Endothelial cell of umbilical vein (primary cell): ENCODE measurements at regions not wholly inside any gene's neighbourhood (a gene's known extent, or its start where the extent isn't known, plus 50 kb on each side); places are given as distances from the start of the nearest gene placed in this dataset.

Source experiments
- BruUV-seq: library from RNA; stranded (reverse); fragments of 400-500 nt; replicated peaks from 2 replicates; lab custom pipeline; 2021; lab: Mats Ljungman, UMichigan
- CTCF ChIA-PET: fragments of 300-600, 350-600 bp; sonication (Branson Sonifier 250); formaldehyde crosslinking; loops from one replicate; lab custom pipeline; 2021; ENCODE audit warnings: antibody characterized with exemption, inconsistent platforms; lab: Charles Lee
- POLR2A ChIA-PET: fragments of 300-600, 350-600 bp; sonication (Branson Sonifier 250); formaldehyde crosslinking; loops from one replicate; lab custom pipeline; 2021; ENCODE audit warnings: antibody characterized with exemption, inconsistent platforms; lab: Charles Lee
- DNase-seq: peaks from one replicate; pipeline ENCODE4 v3.0.0-alpha.2; 2011; ENCODE audit warnings: low read depth, low spot score
- FAIRE-seq: peaks from 2 replicates; lab custom pipeline; 2011; peaks lifted over from hg19 to GRCh38; lab: Jason Lieb, UNC
- H2AFZ ChIP-seq: 2 replicates; pipeline ENCODE4 v1.6.0; 2012; ENCODE audit warnings: low read depth, low read length, control low read depth, inconsistent platforms
- H3K27ac ChIP-seq: 2 replicates; pipeline ENCODE4 v1.5.1; 2011; ENCODE audit warnings: low read depth, mild to moderate bottlenecking, control low read depth, low read length, moderate library complexity; ENCODE audit not compliant: insufficient read depth
- H3K27me3 ChIP-seq, 2 experiments: 2 replicates each; pipeline versions ENCODE4 v1.6.0 to v1.6.1; 2011; ENCODE audit warnings: low read length in 2 of 2, mixed read lengths in 1 of 2; ENCODE audit not compliant: control insufficient read depth in 2 of 2, insufficient read depth in 2 of 2
- H3K36me3 ChIP-seq, 2 experiments: 2 replicates in 1 of 2; 3 replicates in 1 of 2; pipeline ENCODE4 v1.5.1; 2011; ENCODE audit warnings: low read length in 2 of 2, mild to moderate bottlenecking in 1 of 2, moderate library complexity in 1 of 2; ENCODE audit not compliant: control insufficient read depth in 2 of 2, insufficient read depth in 2 of 2; ENCODE audit errors: extremely low read depth in 1 of 2
- H3K4me1 ChIP-seq: 3 replicates; pipeline ENCODE4 v1.5.1; 2011; ENCODE audit warnings: mild to moderate bottlenecking, low read length; ENCODE audit not compliant: control insufficient read depth, insufficient read depth; ENCODE audit errors: extremely low read depth
- H3K4me2 ChIP-seq: 2 replicates; pipeline ENCODE4 v1.6.1; 2011; ENCODE audit warnings: low read length, control low read depth, mixed read lengths; ENCODE audit not compliant: insufficient read depth
- H3K4me3 ChIP-seq, 3 experiments: fragments of 200-600 bp in 1 of 3; sonication (generic), shearing (Covaris generic) in 1 of 3; replicated peaks in 1 of 3; 2 replicates each; pipeline ENCODE4 v1.5.1; 2011 to 2016; ENCODE audit warnings: control low read depth in 3 of 3, low read length in 3 of 3, mild to moderate bottlenecking in 2 of 3, inconsistent platforms in 1 of 3, low read depth in 1 of 3, moderate library complexity in 1 of 3; ENCODE audit not compliant: insufficient read depth in 1 of 3
- H3K79me2 ChIP-seq: 2 replicates; pipeline ENCODE4 v1.6.0; 2012; ENCODE audit warnings: low read length, inconsistent platforms; ENCODE audit not compliant: control insufficient read depth, insufficient read depth
- H3K9ac ChIP-seq: replicated peaks from 2 replicates; pipeline ENCODE3; 2011; ENCODE audit warnings: low read length, control low read depth; ENCODE audit not compliant: insufficient read depth; ENCODE audit errors: extremely low read depth
- H3K9me1 ChIP-seq: replicated peaks from 3 replicates; pipeline ENCODE4 v1.6.0; 2011; ENCODE audit warnings: mild to moderate bottlenecking, low read length; ENCODE audit not compliant: control insufficient read depth, insufficient read depth; ENCODE audit errors: extremely low read depth
- H3K9me3 ChIP-seq: replicated peaks from 2 replicates; pipeline ENCODE4 v1.5.1; 2012; ENCODE audit warnings: low read length, inconsistent platforms; ENCODE audit not compliant: control insufficient read depth, insufficient read depth
- H4K20me1 ChIP-seq: replicated peaks from 2 replicates; pipeline ENCODE3; 2011; ENCODE audit warnings: mild to moderate bottlenecking, low read length; ENCODE audit not compliant: control insufficient read depth, insufficient read depth; ENCODE audit errors: extremely low read depth
- EZH2 ChIP-seq: IDR thresholded peaks from 2 replicates; pipeline ENCODE4 v1.6.1; 2012; ENCODE audit warnings: borderline replicate concordance, low read depth, mild to moderate bottlenecking, moderate library complexity, low read length, inconsistent platforms; ENCODE audit not compliant: severe bottlenecking
- FOS ChIP-seq: IDR thresholded peaks from 2 replicates; pipeline ENCODE4 v1.6.1; 2011; ENCODE audit warnings: mild to moderate bottlenecking, low read length, moderate library complexity, borderline replicate concordance; ENCODE audit not compliant: insufficient read depth
- GATA2 ChIP-seq: IDR thresholded peaks from 2 replicates; pipeline ENCODE4 v1.7.0; 2011; ENCODE audit warnings: low read depth, mild to moderate bottlenecking, moderate library complexity, mixed read lengths, low read length; ENCODE audit not compliant: insufficient read length, insufficient read depth
- JUN ChIP-seq: IDR thresholded peaks from 2 replicates; pipeline ENCODE4 v1.6.1; 2011; ENCODE audit warnings: borderline replicate concordance, low read depth; ENCODE audit not compliant: insufficient read length, insufficient read depth
- MAX ChIP-seq: IDR thresholded peaks from 2 replicates; pipeline ENCODE4 v1.6.1; 2011; ENCODE audit not compliant: insufficient read depth, insufficient read length
- MYC ChIP-seq: IDR thresholded peaks from one replicate; pipeline ENCODE4 v1.6.1; 2011; ENCODE audit warnings: mild to moderate bottlenecking, low read depth, low read length
- POLR2A ChIP-seq: IDR thresholded peaks from 2 replicates; pipeline ENCODE4 v1.6.1; 2012; ENCODE audit warnings: low read depth, mild to moderate bottlenecking, control low read depth, low read length
- POLR2AphosphoS5 ChIP-seq: IDR thresholded peaks from 2 replicates; pipeline ENCODE4 v1.6.1; 2012; ENCODE audit warnings: low read depth, mild to moderate bottlenecking, control low read depth, low read length, moderate library complexity; ENCODE audit not compliant: insufficient read depth
- dilution Hi-C: fragments of 300-500 bp; cut with MboI; formaldehyde crosslinking; loops from one replicate; pipeline ENCODE4 v1.15.0; 2019; ENCODE audit warnings: low sequenced_read_pairs; ENCODE audit not compliant: extremely low pct_ligation_motif_present
- intact Hi-C: fragments of 100-400 bp; cut with micrococcal nuclease; formaldehyde crosslinking; loops from one replicate; pipeline ENCODE4 v1.10.0; 2022
- TF ChIP-seq, protein P1 (sequence below), 2 donors: IDR thresholded peaks; 1 replicate in 1 of 2; 2 replicates in 1 of 2; pipeline ENCODE4 v1.5.1; 2011; ENCODE audit warnings: low read length in 2 of 2, mild to moderate bottlenecking in 2 of 2, moderate library complexity in 2 of 2, control low read depth in 1 of 2, inconsistent platforms in 1 of 2, low read depth in 1 of 2; ENCODE audit not compliant: insufficient read depth in 1 of 2; ENCODE audit errors: extremely low read depth in 1 of 2

GRCh38 chr7:46209611-46210388, 288.7 kb upstream of the IGFBP3 start:
- intact Hi-C loops, result no loop called here
- no peaks in the 10 kb centered on the region for H3K27me3 ChIP-seq
- dilution Hi-C loops, result no loop called here
- no peak overlapping the region for H3K9ac ChIP-seq
- no peak overlapping the region for H3K27ac ChIP-seq
- ChIA-PET POLR2A (no interaction called here), CTCF (no interaction called here)
- no peaks in the 10 kb centered on the region for H3K79me2 ChIP-seq
- no peaks in the 10 kb centered on the region for H3K36me3 ChIP-seq
- no peak overlapping the region for H2AFZ ChIP-seq
- no peaks in the 10 kb centered on the region for H3K4me1 ChIP-seq
- H4K20me1 ChIP-seq, result no peaks in the 10 kb centered on the region
- no peak overlapping the region for H3K4me3 ChIP-seq
- no peak for TF ChIP-seq EZH2
- no peak for TF ChIP-seq JUN
- TF ChIP-seq FOS, result no peak
- no peak for TF ChIP-seq POLR2AphosphoS5
- TF ChIP-seq MYC, result no peak
- BruUV-seq, result no TSS peak
- no peaks in the 10 kb centered on the region for H3K9me1 ChIP-seq
- no peak overlapping the region for H3K4me2 ChIP-seq
- H3K9me3 ChIP-seq, result no peaks in the 10 kb centered on the region
- FAIRE-seq (no peak), DNase-seq (no peak)

GRCh38 chr7:46208635-46209525, 287.8 kb upstream of the IGFBP3 start:
- ChIA-PET POLR2A (no interaction called here), CTCF (no interaction called here)
- no peak for FAIRE-seq
- no TSS peak for BruUV-seq
- Histone ChIP-seq H3K79me2 (no peaks in the 10 kb centered on the region), H3K4me1 (no peaks in the 10 kb centered on the region), H2AFZ (no peak overlapping the region), H3K9me3 (no peaks in the 10 kb centered on the region), H4K20me1 (no peaks in the 10 kb centered on the region), H3K27ac (no peak overlapping the region), H3K4me3 (no peak overlapping the region), H3K9ac (no peak overlapping the region), H3K36me3 (no peaks in the 10 kb centered on the region), H3K27me3 (no peaks in the 10 kb centered on the region), H3K4me2 (no peak overlapping the region), H3K9me1 (no peaks in the 10 kb centered on the region)
- DNase-seq, result peak; percentile 21
- dilution Hi-C loops (no loop called here), intact Hi-C loops (no loop called here)
- TF ChIP-seq JUN, result no peak
- no peak for TF ChIP-seq EZH2
- TF ChIP-seq POLR2A, result no peak
- TF ChIP-seq MYC, result no peak
- no peak for TF ChIP-seq MAX
- TF ChIP-seq, protein P1, sequence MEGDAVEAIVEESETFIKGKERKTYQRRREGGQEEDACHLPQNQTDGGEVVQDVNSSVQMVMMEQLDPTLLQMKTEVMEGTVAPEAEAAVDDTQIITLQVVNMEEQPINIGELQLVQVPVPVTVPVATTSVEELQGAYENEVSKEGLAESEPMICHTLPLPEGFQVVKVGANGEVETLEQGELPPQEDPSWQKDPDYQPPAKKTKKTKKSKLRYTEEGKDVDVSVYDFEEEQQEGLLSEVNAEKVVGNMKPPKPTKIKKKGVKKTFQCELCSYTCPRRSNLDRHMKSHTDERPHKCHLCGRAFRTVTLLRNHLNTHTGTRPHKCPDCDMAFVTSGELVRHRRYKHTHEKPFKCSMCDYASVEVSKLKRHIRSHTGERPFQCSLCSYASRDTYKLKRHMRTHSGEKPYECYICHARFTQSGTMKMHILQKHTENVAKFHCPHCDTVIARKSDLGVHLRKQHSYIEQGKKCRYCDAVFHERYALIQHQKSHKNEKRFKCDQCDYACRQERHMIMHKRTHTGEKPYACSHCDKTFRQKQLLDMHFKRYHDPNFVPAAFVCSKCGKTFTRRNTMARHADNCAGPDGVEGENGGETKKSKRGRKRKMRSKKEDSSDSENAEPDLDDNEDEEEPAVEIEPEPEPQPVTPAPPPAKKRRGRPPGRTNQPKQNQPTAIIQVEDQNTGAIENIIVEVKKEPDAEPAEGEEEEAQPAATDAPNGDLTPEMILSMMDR (IDR thresholded peaks at IDR 0.05; ENCODE audit: extremely low read depth in 1 of 2, insufficient read depth in 1 of 2, low read depth in 1 of 2, low read length in 2 of 2), result no peak
- no peak for TF ChIP-seq GATA2
- no peak for TF ChIP-seq POLR2AphosphoS5
- no peak for TF ChIP-seq FOS
